HEK293 (cell line): ENCODE measurements at regions not wholly inside any gene's neighbourhood (a gene's known extent, or its start where the extent isn't known, plus 50 kb on each side); places are given as distances from the start of the nearest gene placed in this dataset.

Experiments
- ATF2 ChIP-seq: fragments of 450-650 bp; formaldehyde crosslinking; IDR thresholded peaks from 2 replicates; pipeline ENCODE4 v1.5.1; 2016; ENCODE audit warnings: missing biosample characterization, missing genetic modification characterization, low read depth
- GLI2 ChIP-seq: fragments of 450-650 bp; formaldehyde crosslinking; IDR thresholded peaks from 2 replicates; pipeline ENCODE4; 2017; ENCODE audit warnings: missing biosample characterization, missing genetic modification characterization, low read depth, borderline replicate concordance
- REST ChIP-seq: fragments of 450-650 bp; formaldehyde crosslinking; IDR thresholded peaks from 2 replicates; pipeline ENCODE4 v1.5.1; 2016; ENCODE audit warnings: missing biosample characterization, missing genetic modification characterization
- ZBTB11 ChIP-seq: fragments of 450-650 bp; formaldehyde crosslinking; conservative IDR thresholded peaks from 2 replicates; pipeline ENCODE4 v1.5.1; 2016; ENCODE audit warnings: low read depth, missing biosample characterization, missing genetic modification characterization
- ZNF274 ChIP-seq, 2 experiments: fragments of 200-500 bp in 1 of 2; fragments of 450-650 bp in 1 of 2; sonication (Bioruptor generic) in 1 of 2; formaldehyde crosslinking in 1 of 2; IDR thresholded peaks; 2 replicates each; pipeline versions ENCODE4 v1.5.1 to v1.6.1; 2014 to 2016; ENCODE audit warnings: borderline replicate concordance in 1 of 2, inconsistent platforms in 1 of 2, low read length in 1 of 2, missing biosample characterization in 1 of 2, missing genetic modification characterization in 1 of 2
- ZSCAN23 ChIP-seq: fragments of 450-650 bp; formaldehyde crosslinking; IDR thresholded peaks from 2 replicates; pipeline ENCODE4 v1.5.1; 2016; ENCODE audit warnings: missing biosample characterization, missing genetic modification characterization
- TF ChIP-seq, protein P1 (sequence below): fragments of 450-650 bp; formaldehyde crosslinking; IDR thresholded peaks from 2 replicates; pipeline ENCODE4 v1.5.1; 2016; ENCODE audit warnings: missing biosample characterization, missing genetic modification characterization

DNA sequence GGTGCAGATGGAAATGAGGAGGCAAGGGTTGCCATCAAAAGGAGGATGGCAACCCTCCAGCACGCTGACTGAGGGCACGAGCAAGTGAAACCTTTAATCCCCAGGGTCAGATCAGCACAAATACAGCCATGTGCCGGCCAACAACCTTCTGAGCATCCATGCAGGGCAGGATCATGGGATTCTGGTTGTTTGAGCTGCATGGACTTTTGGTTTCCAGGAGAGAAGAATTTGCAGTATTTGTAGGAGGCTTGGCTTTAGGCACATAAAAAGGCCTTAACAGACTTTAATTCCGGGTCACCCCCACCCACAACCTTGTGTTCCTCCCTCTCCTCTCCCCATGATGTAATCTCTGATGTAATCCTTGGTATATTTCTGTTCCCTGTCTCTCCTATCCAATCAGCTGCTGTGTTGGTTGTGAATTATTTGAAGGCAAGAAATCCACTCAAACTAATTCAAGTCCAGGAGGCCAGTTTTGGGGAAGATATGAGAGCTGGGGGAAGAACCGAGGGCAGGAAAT lies 254.3 kb downstream of the SHQ1 start:
- TF ChIP-seq ATF2 (tag by site-specific recombination) (peak; percentile 78), GLI2 (no peak), ZSCAN23 (no peak), ZNF274 (IDR thresholded peaks at IDR 0.05; ENCODE audit: low read length) (no peak), ZNF274 (tag by site-specific recombination; IDR thresholded peaks at IDR 0.05; ENCODE audit: borderline replicate concordance) (no peak), REST (no peak), ZBTB11 (tag by site-specific recombination) (peak; percentile 40; the same call in 1 of the 2 replicates)
- TF ChIP-seq, protein P1, sequence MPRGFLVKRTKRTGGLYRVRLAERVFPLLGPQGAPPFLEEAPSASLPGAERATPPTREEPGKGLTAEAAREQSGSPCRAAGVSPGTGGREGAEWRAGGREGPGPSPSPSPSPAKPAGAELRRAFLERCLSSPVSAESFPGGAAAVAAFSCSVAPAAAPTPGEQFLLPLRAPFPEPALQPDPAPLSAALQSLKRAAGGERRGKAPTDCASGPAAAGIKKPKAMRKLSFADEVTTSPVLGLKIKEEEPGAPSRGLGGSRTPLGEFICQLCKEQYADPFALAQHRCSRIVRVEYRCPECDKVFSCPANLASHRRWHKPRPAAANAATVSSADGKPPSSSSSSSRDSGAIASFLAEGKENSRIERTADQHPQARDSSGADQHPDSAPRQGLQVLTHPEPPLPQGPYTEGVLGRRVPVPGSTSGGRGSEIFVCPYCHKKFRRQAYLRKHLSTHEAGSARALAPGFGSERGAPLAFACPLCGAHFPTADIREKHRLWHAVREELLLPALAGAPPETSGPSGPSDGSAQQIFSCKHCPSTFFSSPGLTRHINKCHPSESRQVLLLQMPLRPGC (tag by site-specific recombination) = no peak
